Transverse colon (tissue), 4 donors: ENCODE measurements at regions not wholly inside any gene's neighbourhood (a gene's known extent, or its start where the extent isn't known, plus 50 kb on each side); places are given as distances from the start of the nearest gene placed in this dataset.

ENCODE experiments used
- EP300 ChIP-seq: sonication (generic); formaldehyde crosslinking; IDR thresholded peaks from one replicate; pipeline ENCODE4 v1.6.1; 2017; ENCODE audit warnings: antibody characterized with exemption, low read depth
- POLR2A ChIP-seq: fragments of 450-650 bp; IDR thresholded peaks from one replicate; pipeline ENCODE4 v1.6.1; 2016; ENCODE audit warnings: antibody characterized with exemption, mild to moderate bottlenecking, moderate library complexity
- POLR2AphosphoS5 ChIP-seq, 3 donors: sonication (generic); formaldehyde crosslinking; IDR thresholded peaks; one replicate each; pipeline ENCODE4 v1.6.1; 2016; ENCODE audit warnings: antibody characterized with exemption in 3 of 3
- TF ChIP-seq, protein P1 (sequence below), 5 experiments: fragments of 200-600 bp in 3 of 5; fragments of 450-650 bp in 2 of 5; sonication (generic) in 3 of 5; IDR thresholded peaks; 1 replicate in 2 of 5; 2 replicates in 3 of 5; pipeline ENCODE4 v1.5.1; 2016 to 2017; ENCODE audit warnings: antibody characterized with exemption in 5 of 5, inconsistent platforms in 3 of 5, mild to moderate bottlenecking in 2 of 5, moderate library complexity in 1 of 5

DNA sequence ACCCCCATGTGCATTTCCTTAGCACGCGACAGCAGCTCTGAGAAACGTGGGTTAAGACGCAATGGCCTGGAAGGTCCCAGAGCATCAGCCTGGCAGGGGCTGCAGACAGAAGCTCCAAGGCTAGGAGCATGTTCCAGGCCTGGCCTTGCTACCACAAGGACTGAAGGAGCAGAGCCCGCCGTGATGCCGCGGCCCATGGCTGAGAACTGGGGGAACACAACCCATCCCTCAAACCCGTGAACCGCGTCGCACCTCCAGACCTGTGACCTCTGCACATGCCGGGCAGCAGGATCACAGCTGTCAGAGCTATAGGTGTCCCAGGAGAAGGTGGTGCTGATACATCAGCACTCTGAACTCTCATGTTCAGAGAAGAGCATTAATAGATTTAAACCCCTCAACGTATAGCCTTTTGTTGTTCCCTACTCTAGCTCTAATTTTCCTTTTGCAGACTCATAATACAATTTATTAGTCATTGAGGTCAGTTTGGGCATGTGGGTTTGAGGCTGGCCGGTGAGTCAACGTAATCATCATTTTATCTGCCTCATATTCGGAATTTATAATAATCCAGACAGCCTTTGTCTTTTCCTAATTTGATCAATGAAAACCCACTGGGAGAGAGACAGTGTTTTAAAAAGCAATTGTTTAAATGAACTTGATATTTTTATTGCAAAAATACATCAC lies 222.5 kb upstream of the TCERG1L start:
- TF ChIP-seq POLR2A (no peak), EP300 (no peak), POLR2AphosphoS5 (IDR thresholded peaks at IDR 0.05) (no peak)
- TF ChIP-seq, protein P1, sequence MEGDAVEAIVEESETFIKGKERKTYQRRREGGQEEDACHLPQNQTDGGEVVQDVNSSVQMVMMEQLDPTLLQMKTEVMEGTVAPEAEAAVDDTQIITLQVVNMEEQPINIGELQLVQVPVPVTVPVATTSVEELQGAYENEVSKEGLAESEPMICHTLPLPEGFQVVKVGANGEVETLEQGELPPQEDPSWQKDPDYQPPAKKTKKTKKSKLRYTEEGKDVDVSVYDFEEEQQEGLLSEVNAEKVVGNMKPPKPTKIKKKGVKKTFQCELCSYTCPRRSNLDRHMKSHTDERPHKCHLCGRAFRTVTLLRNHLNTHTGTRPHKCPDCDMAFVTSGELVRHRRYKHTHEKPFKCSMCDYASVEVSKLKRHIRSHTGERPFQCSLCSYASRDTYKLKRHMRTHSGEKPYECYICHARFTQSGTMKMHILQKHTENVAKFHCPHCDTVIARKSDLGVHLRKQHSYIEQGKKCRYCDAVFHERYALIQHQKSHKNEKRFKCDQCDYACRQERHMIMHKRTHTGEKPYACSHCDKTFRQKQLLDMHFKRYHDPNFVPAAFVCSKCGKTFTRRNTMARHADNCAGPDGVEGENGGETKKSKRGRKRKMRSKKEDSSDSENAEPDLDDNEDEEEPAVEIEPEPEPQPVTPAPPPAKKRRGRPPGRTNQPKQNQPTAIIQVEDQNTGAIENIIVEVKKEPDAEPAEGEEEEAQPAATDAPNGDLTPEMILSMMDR (IDR thresholded peaks at IDR 0.05): no peak
